ENCODE measurements at regions not wholly inside any gene's neighbourhood (a gene's known extent, or its start where the extent isn't known, plus 50 kb on each side); places are given as distances from the start of the nearest gene placed in this dataset.

DNA sequence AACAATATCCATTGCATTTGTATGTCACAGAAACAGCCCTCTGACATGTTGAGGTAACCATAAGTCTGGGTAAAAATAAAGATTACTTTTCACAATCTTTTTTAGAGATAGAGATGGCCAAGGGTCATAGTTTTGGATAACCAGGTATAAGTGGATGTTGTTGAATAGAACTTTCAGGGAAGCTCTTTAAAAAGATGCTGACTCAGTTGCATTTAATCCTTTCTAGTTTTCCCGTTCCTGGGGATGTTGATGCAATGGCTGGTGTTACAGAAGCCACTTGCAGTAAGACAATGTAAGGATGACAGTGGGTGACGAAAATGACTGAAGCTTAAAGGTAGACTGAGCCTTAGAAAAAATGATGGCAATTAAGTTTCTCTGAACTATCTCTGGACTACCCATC lies 1473.7 kb downstream of the AACS start:
- Histone ChIP-seq H3K4me1 (ENCODE audit: control extremely low read depth in 1 of 4, control insufficient read depth in 4 of 4, insufficient read depth in 4 of 4, low read length in 3 of 4) (no peaks in the 10 kb centered on the region), H3K36me3 (ENCODE audit: control insufficient read depth in 4 of 4, insufficient read depth in 4 of 4, low read length in 3 of 4) (no peaks in the 10 kb centered on the region), H3K27ac (ENCODE audit: insufficient read depth in 1 of 2, low read depth in 1 of 2, low read length in 2 of 2, poor library complexity in 1 of 2, severe bottlenecking in 2 of 2) (no peak overlapping the region), H3K4me3 (ENCODE audit: control insufficient read depth in 1 of 7, extremely low read depth in 1 of 7, insufficient read depth in 4 of 7, low read depth in 2 of 7, low read length in 6 of 7) (no peak overlapping the region), H3K27me3 (replicated peaks in 2 of 5; ENCODE audit: control insufficient read depth in 4 of 5, insufficient read depth in 5 of 5, low read length in 4 of 5) (no peaks in the 10 kb centered on the region), H3K9me3 (ENCODE audit: control extremely low read depth in 1 of 5, control insufficient read depth in 4 of 5, insufficient read depth in 2 of 5, low read depth in 1 of 5, low read length in 4 of 5) (no peaks in the 10 kb centered on the region)
- POLR2A ChIA-PET, result interaction anchor here (0.6 kb wide), 1 partner anchor 1345 kb away, joined by 3 read pairs; no protein-coding TSS in a partner anchor
- DNase-seq, result no peak
- WGBS (ENCODE audit: insufficient coverage), result 100% methylated on average over 1 of the region's 2 CpGs
- CTCF ChIA-PET, result no interaction called here

DNA sequence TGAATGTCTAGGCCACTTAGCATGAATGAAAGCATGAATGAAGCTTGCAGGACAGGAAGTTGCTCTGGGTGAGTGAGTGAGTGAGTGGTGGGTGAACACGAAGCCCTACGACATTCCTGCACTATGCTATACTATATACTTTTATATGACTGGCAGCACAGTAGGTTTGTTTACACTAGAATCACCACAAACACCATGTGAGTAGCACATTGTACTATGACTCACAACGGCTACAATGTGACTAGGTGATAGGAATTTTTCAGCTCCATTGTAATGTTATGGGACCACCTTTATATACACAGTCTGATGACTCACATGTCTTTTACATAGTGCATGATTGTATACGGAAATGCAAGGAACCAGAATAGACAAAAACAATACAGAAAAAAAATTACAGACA lies 1480.2 kb downstream of the AACS start:
- H3K9me3 ChIP-seq (ENCODE audit: control extremely low read depth in 1 of 5, control insufficient read depth in 4 of 5, insufficient read depth in 2 of 5, low read depth in 1 of 5, low read length in 4 of 5), result no peaks in the 10 kb centered on the region
- CTCF ChIA-PET, result no interaction called here
- no peak for DNase-seq

DNA sequence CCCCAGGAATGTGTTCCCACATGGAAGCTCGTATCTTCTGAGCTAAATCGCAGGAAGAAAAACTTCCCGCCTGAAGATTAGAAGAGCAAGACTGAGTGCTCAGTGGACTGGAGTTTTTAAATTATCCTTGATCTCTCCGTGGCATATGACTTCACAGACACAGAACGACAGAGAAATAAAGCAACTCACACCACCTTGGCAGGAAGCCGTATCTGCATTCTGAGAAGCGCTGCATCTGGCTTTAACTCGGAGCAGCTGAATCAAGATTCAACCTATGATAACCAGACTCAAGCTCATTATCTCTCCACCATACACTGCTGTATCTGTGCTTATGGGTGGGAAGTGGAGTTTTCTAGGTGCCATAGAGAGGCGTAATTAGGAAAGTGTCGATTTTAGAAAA lies 1482.7 kb downstream of the AACS start:
- Histone ChIP-seq H3K36me3 (ENCODE audit: control insufficient read depth in 4 of 4, insufficient read depth in 4 of 4, low read length in 3 of 4) (no peaks in the 10 kb centered on the region), H3K4me3 (ENCODE audit: control insufficient read depth in 1 of 7, extremely low read depth in 1 of 7, insufficient read depth in 4 of 7, low read depth in 2 of 7, low read length in 6 of 7) (no peak overlapping the region), H3K27me3 (replicated peaks in 2 of 5; ENCODE audit: control insufficient read depth in 4 of 5, insufficient read depth in 5 of 5, low read length in 4 of 5) (no peaks in the 10 kb centered on the region), H3K4me1 (ENCODE audit: control extremely low read depth in 1 of 4, control insufficient read depth in 4 of 4, insufficient read depth in 4 of 4, low read length in 3 of 4) (peaks cover 0 to 2% (median 0%) of the 10 kb centered on the region in 4 experiments), H3K27ac (ENCODE audit: insufficient read depth in 1 of 2, low read depth in 1 of 2, low read length in 2 of 2, poor library complexity in 1 of 2, severe bottlenecking in 2 of 2) (no peak overlapping the region), H3K9me3 (ENCODE audit: control extremely low read depth in 1 of 5, control insufficient read depth in 4 of 5, insufficient read depth in 2 of 5, low read depth in 1 of 5, low read length in 4 of 5) (no peaks in the 10 kb centered on the region)
- 79% methylated on average over 3 of the region's 10 CpGs for WGBS (ENCODE audit: insufficient coverage)
- POLR2A ChIA-PET, result no interaction called here
- CTCF ChIA-PET, result no interaction called here
- no peak for DNase-seq

More for the DNA sequence above, 1480.2 kb downstream of the AACS start:
- no peaks in the 10 kb centered on the region for H3K27me3 ChIP-seq (replicated peaks in 2 of 5; ENCODE audit: control insufficient read depth in 4 of 5, insufficient read depth in 5 of 5, low read length in 4 of 5)
- POLR2A ChIA-PET, result no interaction called here
- no CpG with 5 or more reads among the region's 4 CpGs for WGBS (ENCODE audit: insufficient coverage)
- H3K4me1 ChIP-seq (ENCODE audit: control extremely low read depth in 1 of 4, control insufficient read depth in 4 of 4, insufficient read depth in 4 of 4, low read length in 3 of 4), result no peaks in the 10 kb centered on the region
- no peak overlapping the region for H3K27ac ChIP-seq (ENCODE audit: insufficient read depth in 1 of 2, low read depth in 1 of 2, low read length in 2 of 2, poor library complexity in 1 of 2, severe bottlenecking in 2 of 2)
- no peaks in the 10 kb centered on the region for H3K36me3 ChIP-seq (ENCODE audit: control insufficient read depth in 4 of 4, insufficient read depth in 4 of 4, low read length in 3 of 4)
- no peak overlapping the region for H3K4me3 ChIP-seq (ENCODE audit: control insufficient read depth in 1 of 7, extremely low read depth in 1 of 7, insufficient read depth in 4 of 7, low read depth in 2 of 7, low read length in 6 of 7)

DNA sequence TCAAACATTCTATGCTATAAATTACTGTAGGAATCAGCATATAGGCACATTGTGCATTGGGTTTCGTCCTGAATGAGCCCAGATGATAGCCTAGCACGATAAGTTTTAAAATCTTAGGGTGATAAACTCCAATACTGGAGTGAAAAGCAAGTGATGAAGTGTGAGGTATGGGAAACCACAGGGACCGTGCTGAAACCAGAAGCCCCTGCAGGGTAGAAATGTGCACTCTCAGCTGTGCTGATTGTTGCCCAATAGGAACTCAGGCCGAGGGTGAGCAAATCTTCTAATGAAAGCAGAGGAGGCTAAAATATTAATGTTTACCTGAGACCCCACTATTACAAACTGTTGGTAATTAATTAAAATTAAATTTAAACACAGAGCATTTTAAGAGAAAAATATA lies 1486.6 kb downstream of the AACS start:
- ChIA-PET POLR2A (no interaction called here), CTCF (no interaction called here)
- Histone ChIP-seq H3K4me3 (ENCODE audit: control insufficient read depth in 1 of 7, extremely low read depth in 1 of 7, insufficient read depth in 4 of 7, low read depth in 2 of 7, low read length in 6 of 7) (no peak overlapping the region), H3K9me3 (ENCODE audit: control extremely low read depth in 1 of 5, control insufficient read depth in 4 of 5, insufficient read depth in 2 of 5, low read depth in 1 of 5, low read length in 4 of 5) (peaks cover 0 to 3% (median 0%) of the 10 kb centered on the region in 5 experiments), H3K36me3 (ENCODE audit: control insufficient read depth in 4 of 4, insufficient read depth in 4 of 4, low read length in 3 of 4) (no peaks in the 10 kb centered on the region), H3K27ac (ENCODE audit: insufficient read depth in 1 of 2, low read depth in 1 of 2, low read length in 2 of 2, poor library complexity in 1 of 2, severe bottlenecking in 2 of 2) (no peak overlapping the region), H3K4me1 (ENCODE audit: control extremely low read depth in 1 of 4, control insufficient read depth in 4 of 4, insufficient read depth in 4 of 4, low read length in 3 of 4) (peaks cover 0 to 2% (median 0%) of the 10 kb centered on the region in 4 experiments), H3K27me3 (replicated peaks in 2 of 5; ENCODE audit: control insufficient read depth in 4 of 5, insufficient read depth in 5 of 5, low read length in 4 of 5) (no peaks in the 10 kb centered on the region)
- 94% methylated on average over 2 of the region's 4 CpGs for WGBS (ENCODE audit: insufficient coverage)
- DNase-seq, result no peak

DNA sequence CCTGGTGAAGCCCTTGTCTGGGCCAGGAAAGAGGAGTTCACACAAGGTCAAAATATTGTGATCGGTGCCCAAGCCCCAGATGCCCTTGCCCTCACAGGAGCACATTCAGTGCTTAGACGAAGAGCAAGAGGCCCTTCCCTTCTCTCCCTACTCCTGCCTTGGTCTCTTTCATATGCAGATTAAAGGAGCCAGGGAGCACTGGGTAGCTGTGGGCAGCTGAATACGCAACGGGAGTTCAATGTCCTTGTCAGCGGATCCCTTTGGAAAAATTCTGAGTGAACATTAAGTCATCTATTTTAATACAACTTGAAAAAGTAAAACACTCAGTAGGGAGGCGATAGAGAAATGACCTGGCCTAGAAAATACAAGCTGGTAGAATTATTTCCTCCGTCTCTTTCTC lies 1489.4 kb downstream of the AACS start:
- Histone ChIP-seq H3K9me3 (ENCODE audit: control extremely low read depth in 1 of 5, control insufficient read depth in 4 of 5, insufficient read depth in 2 of 5, low read depth in 1 of 5, low read length in 4 of 5) (peaks cover 0 to 3% (median 0%) of the 10 kb centered on the region in 5 experiments), H3K27ac (ENCODE audit: insufficient read depth in 1 of 2, low read depth in 1 of 2, low read length in 2 of 2, poor library complexity in 1 of 2, severe bottlenecking in 2 of 2) (no peak overlapping the region), H3K4me1 (ENCODE audit: control extremely low read depth in 1 of 4, control insufficient read depth in 4 of 4, insufficient read depth in 4 of 4, low read length in 3 of 4) (peaks cover 0 to 2% (median 0%) of the 10 kb centered on the region in 4 experiments), H3K36me3 (ENCODE audit: control insufficient read depth in 4 of 4, insufficient read depth in 4 of 4, low read length in 3 of 4) (no peaks in the 10 kb centered on the region), H3K4me3 (ENCODE audit: control insufficient read depth in 1 of 7, extremely low read depth in 1 of 7, insufficient read depth in 4 of 7, low read depth in 2 of 7, low read length in 6 of 7) (no peak overlapping the region), H3K27me3 (replicated peaks in 2 of 5; ENCODE audit: control insufficient read depth in 4 of 5, insufficient read depth in 5 of 5, low read length in 4 of 5) (no peaks in the 10 kb centered on the region)
- no peak for DNase-seq
- WGBS (ENCODE audit: insufficient coverage), result 70% methylated on average over 2 of the region's 7 CpGs
- CTCF ChIA-PET, result interaction anchor here (0.7 kb wide), 1 partner anchor 38 kb away, joined by 3 read pairs; no protein-coding TSS in a partner anchor
- POLR2A ChIA-PET, result no interaction called here

DNA sequence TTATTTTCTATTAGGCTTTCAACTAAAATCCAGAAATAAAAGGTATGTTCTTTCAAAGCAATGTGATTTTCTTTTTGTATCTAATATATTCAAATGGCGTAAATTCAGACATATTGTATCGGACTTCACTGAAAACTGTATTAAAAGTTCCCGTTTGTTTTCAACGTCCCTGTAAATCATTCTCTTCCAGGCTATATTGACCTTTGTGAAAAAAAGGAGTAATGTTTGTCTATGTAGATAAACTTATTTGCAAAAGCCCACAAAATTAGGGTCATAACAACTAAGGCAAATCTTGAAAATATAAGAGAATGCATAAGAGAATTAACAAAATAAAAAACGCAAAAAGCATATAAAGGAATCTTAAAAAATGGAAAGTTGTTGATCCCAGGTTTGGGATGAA lies 1492.4 kb downstream of the AACS start:
- DNase-seq, result no peak
- POLR2A ChIA-PET, result no interaction called here
- CTCF ChIA-PET, result no interaction called here
- Histone ChIP-seq H3K4me3 (ENCODE audit: control insufficient read depth in 1 of 7, extremely low read depth in 1 of 7, insufficient read depth in 4 of 7, low read depth in 2 of 7, low read length in 6 of 7) (no peak overlapping the region), H3K9me3 (ENCODE audit: control extremely low read depth in 1 of 5, control insufficient read depth in 4 of 5, insufficient read depth in 2 of 5, low read depth in 1 of 5, low read length in 4 of 5) (peaks cover 0 to 3% (median 0%) of the 10 kb centered on the region in 5 experiments), H3K27me3 (replicated peaks in 2 of 5; ENCODE audit: control insufficient read depth in 4 of 5, insufficient read depth in 5 of 5, low read length in 4 of 5) (no peaks in the 10 kb centered on the region), H3K4me1 (ENCODE audit: control extremely low read depth in 1 of 4, control insufficient read depth in 4 of 4, insufficient read depth in 4 of 4, low read length in 3 of 4) (no peaks in the 10 kb centered on the region), H3K36me3 (ENCODE audit: control insufficient read depth in 4 of 4, insufficient read depth in 4 of 4, low read length in 3 of 4) (no peaks in the 10 kb centered on the region), H3K27ac (ENCODE audit: insufficient read depth in 1 of 2, low read depth in 1 of 2, low read length in 2 of 2, poor library complexity in 1 of 2, severe bottlenecking in 2 of 2) (no peak overlapping the region)
- 100% methylated on average over 1 of the region's 5 CpGs for WGBS (ENCODE audit: insufficient coverage)

DNA sequence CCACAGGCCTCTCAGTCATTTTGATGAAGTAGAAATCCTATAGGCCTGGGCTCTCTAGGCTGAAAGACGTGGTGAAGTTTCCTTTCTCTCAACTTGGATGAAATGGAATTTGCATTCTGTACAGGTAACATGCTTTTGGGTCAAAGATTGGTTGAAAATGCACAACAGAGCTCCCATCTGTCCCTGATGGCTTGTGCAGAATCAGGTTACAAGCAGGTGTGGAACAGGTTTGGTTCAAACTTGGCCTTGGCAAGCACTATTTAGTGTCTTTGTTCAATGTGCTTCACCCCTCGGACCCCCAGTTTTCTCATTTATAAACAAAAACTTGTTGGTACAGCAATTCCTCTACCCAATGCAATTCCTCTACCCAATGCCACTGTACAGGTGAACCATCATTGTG lies 1493.0 kb downstream of the AACS start:
- Histone ChIP-seq H3K9me3 (ENCODE audit: control extremely low read depth in 1 of 5, control insufficient read depth in 4 of 5, insufficient read depth in 2 of 5, low read depth in 1 of 5, low read length in 4 of 5) (peaks cover 0 to 3% (median 0%) of the 10 kb centered on the region in 5 experiments), H3K27me3 (replicated peaks in 2 of 5; ENCODE audit: control insufficient read depth in 4 of 5, insufficient read depth in 5 of 5, low read length in 4 of 5) (no peaks in the 10 kb centered on the region), H3K27ac (ENCODE audit: insufficient read depth in 1 of 2, low read depth in 1 of 2, low read length in 2 of 2, poor library complexity in 1 of 2, severe bottlenecking in 2 of 2) (no peak overlapping the region), H3K4me1 (ENCODE audit: control extremely low read depth in 1 of 4, control insufficient read depth in 4 of 4, insufficient read depth in 4 of 4, low read length in 3 of 4) (no peaks in the 10 kb centered on the region), H3K36me3 (ENCODE audit: control insufficient read depth in 4 of 4, insufficient read depth in 4 of 4, low read length in 3 of 4) (no peaks in the 10 kb centered on the region), H3K4me3 (ENCODE audit: control insufficient read depth in 1 of 7, extremely low read depth in 1 of 7, insufficient read depth in 4 of 7, low read depth in 2 of 7, low read length in 6 of 7) (no peak overlapping the region)
- 80% methylated on average over 2 of the region's 2 CpGs for WGBS (ENCODE audit: insufficient coverage)
- POLR2A ChIA-PET, result no interaction called here
- CTCF ChIA-PET, result no interaction called here
- DNase-seq, result no peak

Measured in common myeloid progenitor, CD34-positive (primary cell).